WTC11 (cell line): ENCODE measurements at regions not wholly inside any gene's neighbourhood (a gene's known extent, or its start where the extent isn't known, plus 50 kb on each side); places are given as distances from the start of the nearest gene placed in this dataset.

Source experiments
- ATAC-seq: fragments of 200-7000 bp; cut with Tn5 transposase; 2 replicates; pipeline ENCODE4 v1.10.0; 2021; ENCODE audit warnings: mild to moderate bottlenecking, moderate library complexity
- CTCF ChIA-PET: fragments of 300-600 bp; sonication (Branson Sonifier 250); formaldehyde crosslinking; loops from one replicate; lab custom pipeline; 2021; ENCODE audit warnings: antibody characterized with exemption; lab: Charles Lee
- POLR2A ChIA-PET: fragments of 350-600 bp; sonication (Branson Sonifier 250); formaldehyde crosslinking; loops from one replicate; lab custom pipeline; 2021; ENCODE audit warnings: antibody characterized with exemption; lab: Charles Lee
- DNase-seq: peaks from one replicate; pipeline ENCODE4 v3.0.0; 2021; ENCODE audit warnings: low spot score
- H3K27ac Mint-ChIP-seq: 2 replicates; pipeline ENCODE4 v1.8.0; 2021; ENCODE audit warnings: mixed read lengths
- H3K27me3 Mint-ChIP-seq: 2 replicates; pipeline ENCODE4 v1.8.0; 2021; ENCODE audit warnings: low read depth, mild to moderate bottlenecking, moderate library complexity, mixed read lengths
- H3K36me3 Mint-ChIP-seq: 2 replicates; pipeline ENCODE4 v1.8.0; 2021; ENCODE audit warnings: mixed read lengths
- H3K4me1 Mint-ChIP-seq: 2 replicates; pipeline ENCODE4 v1.8.0; 2022; ENCODE audit warnings: mixed read lengths
- H3K4me3 Mint-ChIP-seq: 2 replicates; pipeline ENCODE4 v1.8.0; 2021; ENCODE audit warnings: mild to moderate bottlenecking, moderate library complexity, mixed read lengths
- H3K9me3 Mint-ChIP-seq: 2 replicates; pipeline ENCODE4 v1.8.0; 2021; ENCODE audit warnings: mixed read lengths
- ARID4B ChIP-seq: sonication (generic); formaldehyde crosslinking; IDR thresholded peaks from 2 replicates; pipeline ENCODE4 v1.8.0; 2023; ENCODE audit warnings: missing genetic modification reagents, mild to moderate bottlenecking, borderline replicate concordance
- ATF1 ChIP-seq: sonication (generic); formaldehyde crosslinking; IDR thresholded peaks from 2 replicates; pipeline ENCODE4 v1.8.1; 2023; ENCODE audit warnings: mild to moderate bottlenecking, moderate library complexity, missing genetic modification reagents
- ATF2 ChIP-seq: sonication (generic); formaldehyde crosslinking; IDR thresholded peaks from 2 replicates; pipeline ENCODE4 v1.8.1; 2022; ENCODE audit warnings: low read depth, missing genetic modification reagents, borderline replicate concordance
- CTCF ChIP-seq: fragments of 200-600 bp; IDR thresholded peaks from 2 replicates; pipeline ENCODE4 v1.8.0; 2022; ENCODE audit warnings: antibody characterized with exemption
- E2F1 ChIP-seq: sonication (generic); formaldehyde crosslinking; IDR thresholded peaks from 2 replicates; pipeline ENCODE4 v1.8.0; 2022; ENCODE audit warnings: mild to moderate bottlenecking, missing genetic modification reagents
- ELF4 ChIP-seq: sonication (generic); formaldehyde crosslinking; IDR thresholded peaks from 2 replicates; pipeline ENCODE4 v1.8.1; 2022; ENCODE audit warnings: low read depth, mild to moderate bottlenecking, moderate library complexity, missing genetic modification reagents
- ESRRA ChIP-seq: sonication (generic); formaldehyde crosslinking; IDR thresholded peaks from 2 replicates; pipeline ENCODE4 v1.8.1; 2022; ENCODE audit warnings: mild to moderate bottlenecking, missing genetic modification reagents, borderline replicate concordance
- GABPB1 ChIP-seq: sonication (generic); formaldehyde crosslinking; IDR thresholded peaks from 2 replicates; pipeline ENCODE4 v1.8.1; 2023; ENCODE audit warnings: mild to moderate bottlenecking, missing genetic modification reagents
- MXD4 ChIP-seq: fragments of 250-450 bp; sonication (Bioruptor Pico); IDR thresholded peaks from 2 replicates; pipeline ENCODE4 v1.8.0; 2021; ENCODE audit warnings: mild to moderate bottlenecking, moderate library complexity, borderline replicate concordance
- NFYB ChIP-seq: sonication (generic); formaldehyde crosslinking; conservative IDR thresholded peaks from 2 replicates; pipeline ENCODE4 v1.8.0; 2022; ENCODE audit warnings: low read depth, missing genetic modification reagents
- SMAD3 ChIP-seq: sonication (generic); formaldehyde crosslinking; IDR thresholded peaks from 2 replicates; pipeline ENCODE4 v1.8.0; 2022; ENCODE audit warnings: missing genetic modification reagents, mild to moderate bottlenecking, borderline replicate concordance
- SOX15 ChIP-seq: fragments of 250-450 bp; sonication (Bioruptor Pico); IDR thresholded peaks from 2 replicates; pipeline ENCODE4 v1.9.0; 2021; ENCODE audit warnings: mild to moderate bottlenecking
- STAT6 ChIP-seq: sonication (generic); formaldehyde crosslinking; conservative IDR thresholded peaks from 2 replicates; pipeline ENCODE4 v1.8.1; 2023; ENCODE audit warnings: mild to moderate bottlenecking, low read depth, missing genetic modification reagents, moderate library complexity
- ZBTB21 ChIP-seq: sonication (generic); formaldehyde crosslinking; IDR thresholded peaks from 2 replicates; pipeline ENCODE4 v1.8.1; 2023; ENCODE audit warnings: mild to moderate bottlenecking, missing genetic modification reagents, borderline replicate concordance
- ZNF138 ChIP-seq: sonication (generic); formaldehyde crosslinking; conservative IDR thresholded peaks from 2 replicates; pipeline ENCODE4 v1.8.1; 2022; ENCODE audit warnings: mild to moderate bottlenecking, moderate library complexity, missing genetic modification reagents
- ZNF416 ChIP-seq: fragments of 250-450 bp; sonication (Bioruptor Pico); IDR thresholded peaks from 2 replicates; pipeline ENCODE4 v1.9.0; 2021; ENCODE audit warnings: mild to moderate bottlenecking, inconsistent platforms
- ZNF512 ChIP-seq: sonication (generic); formaldehyde crosslinking; IDR thresholded peaks from 2 replicates; pipeline ENCODE4 v1.8.1; 2022; ENCODE audit warnings: missing genetic modification reagents, borderline replicate concordance
- ZNF671 ChIP-seq: fragments of 250-450 bp; sonication (Bioruptor Pico); IDR thresholded peaks from 2 replicates; pipeline ENCODE4 v1.8.0; 2021; ENCODE audit warnings: mild to moderate bottlenecking

GRCh38 chr5:74257060-74257527, 383.4 kb downstream of the ENC1 start (continued):
- TF ChIP-seq ARID4B (no peak), ELF4 (no peak), CTCF (no peak), SMAD3 (no peak), ESRRA (CRISPR knock-in tag) (no peak), ZNF512 (CRISPR knock-in tag) (no peak), E2F1 (no peak)

GRCh38 chr5:74255692-74256392, 384.7 kb downstream of the ENC1 start:
- no peaks in the 10 kb centered on the region for H3K36me3 Mint-ChIP-seq
- H3K9me3 Mint-ChIP-seq: no peaks in the 10 kb centered on the region
- DNase-seq (no peak), ATAC-seq (no peak)
- no peak overlapping the region for H3K27ac Mint-ChIP-seq
- no peak overlapping the region for H3K4me3 Mint-ChIP-seq
- ChIA-PET POLR2A (no interaction called here), CTCF (no interaction called here)
- no peaks in the 10 kb centered on the region for H3K27me3 Mint-ChIP-seq
- H3K4me1 Mint-ChIP-seq: peaks cover 43% of the 10 kb centered on the region
- TF ChIP-seq MXD4 (CRISPR knock-in tag) (no peak), SOX15 (no peak), ZNF416 (CRISPR knock-in tag) (no peak), ATF1 (CRISPR knock-in tag) (no peak), ZNF671 (CRISPR knock-in tag) (no peak), ATF2 (CRISPR knock-in tag) (no peak), ZBTB21 (CRISPR knock-in tag) (no peak), GABPB1 (CRISPR knock-in tag) (no peak), ZNF138 (no peak), STAT6 (no peak), NFYB (CRISPR knock-in tag) (no peak), ZNF512 (CRISPR knock-in tag) (no peak)
